ENCODE measurements at regions not wholly inside any gene's neighbourhood (a gene's known extent, or its start where the extent isn't known, plus 50 kb on each side); places are given as distances from the start of the nearest gene placed in this dataset.

- Histone ChIP-seq H3K36me3 (no peaks in the 10 kb centered on the region), H3K9me3 (no peaks in the 10 kb centered on the region), H3K27me3 (no peaks in the 10 kb centered on the region), H3K4me3 (no peak overlapping the region), H3K27ac (no peak overlapping the region), H3K4me1 (no peaks in the 10 kb centered on the region)
- no peak for TF ChIP-seq EP300 (IDR thresholded peaks at IDR 0.05)
- no peak for TF ChIP-seq POLR2A (IDR thresholded peaks at IDR 0.05)
- TF ChIP-seq POLR2AphosphoS5 (IDR thresholded peaks at IDR 0.05) = no peak
- TF ChIP-seq CTCF (IDR thresholded peaks at IDR 0.05) = no peak
- DNase-seq (ENCODE audit: low spot score in 2 of 2) = no peak
- WGBS = 79% methylated on average over 1 of the region's 1 CpG
Observed at GRCh38 chr11:133738624-133739023, 106.7 kb downstream of the SPATA19 start.

- no peaks in the 10 kb centered on the region for H3K27me3 ChIP-seq
- no peak overlapping the region for H3K4me3 ChIP-seq
- H3K9me3 ChIP-seq = no peaks in the 10 kb centered on the region
- H3K27ac ChIP-seq = no peak overlapping the region
- no peaks in the 10 kb centered on the region for H3K36me3 ChIP-seq
- no peak for DNase-seq (ENCODE audit: low spot score in 2 of 2)
- 86% methylated on average over 6 of the region's 6 CpGs for whole genome bisulfite sequencing
- TF ChIP-seq POLR2AphosphoS5 (IDR thresholded peaks at IDR 0.05) (no peak), POLR2A (IDR thresholded peaks at IDR 0.05) (no peak), EP300 (IDR thresholded peaks at IDR 0.05) (no peak), CTCF (IDR thresholded peaks at IDR 0.05) (no peak)
- no peaks in the 10 kb centered on the region for H3K4me1 ChIP-seq
Observed at GRCh38 chr11:133733631-133734030, 111.7 kb downstream of the SPATA19 start.

GRCh38 chr11:133732109-133732674 lies 113.1 kb downstream of the SPATA19 start:
- 85% methylated on average over 10 of the region's 10 CpGs for WGBS

GRCh38 chr11:133727774-133728173 lies 117.5 kb downstream of the SPATA19 start:
- DNase-seq (ENCODE audit: low spot score in 2 of 2) = no peak
- no peak overlapping the region for H3K27ac ChIP-seq
- H3K4me3 ChIP-seq = no peak overlapping the region
- WGBS = 93% methylated on average over 3 of the region's 8 CpGs
- no peaks in the 10 kb centered on the region for H3K4me1 ChIP-seq
- no peaks in the 10 kb centered on the region for H3K27me3 ChIP-seq
- no peak for TF ChIP-seq CTCF (IDR thresholded peaks at IDR 0.05)
- H3K9me3 ChIP-seq = no peaks in the 10 kb centered on the region
- H3K36me3 ChIP-seq = no peaks in the 10 kb centered on the region

More at GRCh38 chr11:133732109-133732674, 113.1 kb downstream of the SPATA19 start:
- H3K4me3 ChIP-seq = no peak overlapping the region
- no peak for DNase-seq (ENCODE audit: low spot score in 2 of 2)
- H3K27ac ChIP-seq = no peak overlapping the region
- H3K9me3 ChIP-seq = no peaks in the 10 kb centered on the region
- H3K4me1 ChIP-seq = no peaks in the 10 kb centered on the region
- TF ChIP-seq EP300 (IDR thresholded peaks at IDR 0.05) (no peak), CTCF (IDR thresholded peaks at IDR 0.05) (no peak), POLR2A (IDR thresholded peaks at IDR 0.05) (no peak), POLR2AphosphoS5 (IDR thresholded peaks at IDR 0.05) (no peak)
- no peaks in the 10 kb centered on the region for H3K36me3 ChIP-seq
- no peaks in the 10 kb centered on the region for H3K27me3 ChIP-seq

GRCh38 chr11:133726542-133726941 lies 118.8 kb downstream of the SPATA19 start:
- no peaks in the 10 kb centered on the region for H3K9me3 ChIP-seq
- WGBS = 92% methylated on average over 2 of the region's 2 CpGs
- H3K4me1 ChIP-seq = no peaks in the 10 kb centered on the region
- H3K36me3 ChIP-seq = no peaks in the 10 kb centered on the region
- no peak overlapping the region for H3K27ac ChIP-seq
- no peaks in the 10 kb centered on the region for H3K27me3 ChIP-seq
- no peak for TF ChIP-seq CTCF (IDR thresholded peaks at IDR 0.05)
- no peak for TF ChIP-seq POLR2A (IDR thresholded peaks at IDR 0.05)
- TF ChIP-seq EP300 (IDR thresholded peaks at IDR 0.05) = no peak
- no peak for TF ChIP-seq POLR2AphosphoS5 (IDR thresholded peaks at IDR 0.05)
- no peak for DNase-seq (ENCODE audit: low spot score in 2 of 2)
- H3K4me3 ChIP-seq = no peak overlapping the region

All from suprapubic skin (tissue), 4 donors.